Activated T-cell treated with anti-CD3 and anti-CD28 coated beads, Interleukin-2, amount 50 U/mL, for 24 hours (primary cell): ENCODE measurements at regions not wholly inside any gene's neighbourhood (a gene's known extent, or its start where the extent isn't known, plus 50 kb on each side); places are given as distances from the start of the nearest gene placed in this dataset.
A peak's percentile ranks its signal among the peaks of the same experiment; 100 is the strongest.

Source experiments
- DNase-seq: peaks from one replicate; pipeline ENCODE4 v3.0.0-alpha.2; 2020
- H3K27ac Mint-ChIP-seq: 2 replicates; pipeline ENCODE4 v1.8.0; 2020; ENCODE audit warnings: mild to moderate bottlenecking, mixed read lengths
- H3K27me3 Mint-ChIP-seq: 2 replicates; pipeline ENCODE4 v1.8.0; 2020; ENCODE audit warnings: mixed read lengths
- H3K36me3 Mint-ChIP-seq: 2 replicates; pipeline ENCODE4 v1.8.0; 2020; ENCODE audit warnings: low read depth, mixed read lengths
- H3K4me1 Mint-ChIP-seq: 2 replicates; pipeline ENCODE4 v1.8.0; 2020; ENCODE audit warnings: low read depth, mixed read lengths
- H3K4me3 Mint-ChIP-seq: 2 replicates; pipeline ENCODE4 v1.8.0; 2020; ENCODE audit warnings: mild to moderate bottlenecking, moderate library complexity, mixed read lengths
- H3K9me3 Mint-ChIP-seq: 2 replicates; pipeline ENCODE4 v1.8.0; 2020; ENCODE audit warnings: mixed read lengths

GRCh38 chr2:39508198-39508597 lies 71.1 kb upstream of the MAP4K3 start:
- Mint-ChIP-seq H3K4me1 (peaks cover 22% of the 10 kb centered on the region), H3K4me3 (no peak overlapping the region), H3K9me3 (no peaks in the 10 kb centered on the region), H3K27me3 (peaks cover 6% of the 10 kb centered on the region), H3K36me3 (no peaks in the 10 kb centered on the region), H3K27ac (no peak overlapping the region)
- DNase-seq, result no peak

DNA sequence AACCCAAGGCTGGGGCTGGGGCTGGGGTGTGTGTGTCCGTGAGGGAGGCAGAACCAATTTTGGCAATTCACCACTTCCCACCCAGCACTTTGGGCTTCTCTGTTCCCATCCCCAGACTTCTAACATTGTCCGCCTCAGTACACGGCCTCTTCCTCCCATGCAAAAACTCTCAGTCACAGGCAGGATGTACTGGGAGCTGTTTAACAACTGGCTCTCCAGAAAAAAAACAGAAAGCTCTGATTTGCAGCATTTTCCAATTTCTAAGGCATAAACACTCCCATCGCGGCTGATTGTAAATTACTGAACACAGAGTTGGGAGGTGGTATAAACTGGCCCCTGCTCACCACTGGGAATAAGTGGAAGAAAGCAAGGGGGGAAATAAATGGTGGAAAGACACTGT lies 73.1 kb upstream of the MAP4K3 start:
- peaks cover 41% of the 10 kb centered on the region for H3K4me1 Mint-ChIP-seq
- no peaks in the 10 kb centered on the region for H3K9me3 Mint-ChIP-seq
- DNase-seq, result no peak
- no peak overlapping the region for H3K4me3 Mint-ChIP-seq
- no peaks in the 10 kb centered on the region for H3K36me3 Mint-ChIP-seq
- H3K27ac Mint-ChIP-seq, result no peak overlapping the region
- H3K27me3 Mint-ChIP-seq, result peaks cover 2% of the 10 kb centered on the region

GRCh38 chr2:39511219-39511604 lies 74.1 kb upstream of the MAP4K3 start:
- Mint-ChIP-seq H3K4me1 (peaks cover 44% of the 10 kb centered on the region), H3K27ac (no peak overlapping the region)

GRCh38 chr2:39511605-39512433 lies 74.7 kb upstream of the MAP4K3 start:
- DNase-seq, result no peak
- Mint-ChIP-seq H3K9me3 (no peaks in the 10 kb centered on the region), H3K4me1 (peaks cover 46% of the 10 kb centered on the region), H3K36me3 (no peaks in the 10 kb centered on the region), H3K27ac (peak overlapping the region; percentile 86), H3K27me3 (no peaks in the 10 kb centered on the region), H3K4me3 (peak overlapping the region; percentile 53)

More at GRCh38 chr2:39511219-39511604, 74.1 kb upstream of the MAP4K3 start:
- no peaks in the 10 kb centered on the region for H3K36me3 Mint-ChIP-seq
- no peak for DNase-seq
- H3K9me3 Mint-ChIP-seq, result no peaks in the 10 kb centered on the region
- no peak overlapping the region for H3K4me3 Mint-ChIP-seq
- H3K27me3 Mint-ChIP-seq, result no peaks in the 10 kb centered on the region

DNA sequence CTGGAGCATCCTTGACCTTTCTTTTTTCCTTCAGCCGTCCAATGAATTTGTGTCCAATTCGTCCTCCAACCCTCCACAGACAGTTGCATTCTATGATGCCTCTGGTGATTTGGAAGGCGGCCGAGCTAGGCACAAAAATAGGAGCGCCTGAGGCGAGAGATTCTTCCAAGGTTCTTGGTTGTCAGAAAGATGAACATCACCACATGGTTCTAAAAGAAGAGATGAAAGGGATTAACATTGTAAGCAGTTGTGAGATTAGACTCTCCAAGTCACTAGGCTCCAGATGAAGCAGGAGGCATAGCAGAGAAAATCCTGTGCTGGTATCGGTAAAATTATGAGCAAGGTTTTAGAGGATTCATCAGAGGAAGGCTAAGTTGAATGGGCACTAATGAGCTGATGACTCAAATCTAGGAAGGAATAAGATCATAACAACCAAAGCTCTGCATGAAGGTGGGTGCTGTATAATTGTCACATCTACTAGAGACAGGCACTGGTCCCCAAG lies 75.4 kb upstream of the MAP4K3 start:
- peaks cover 47% of the 10 kb centered on the region for H3K4me1 Mint-ChIP-seq
- H3K36me3 Mint-ChIP-seq, result no peaks in the 10 kb centered on the region
- no peaks in the 10 kb centered on the region for H3K27me3 Mint-ChIP-seq
- peak overlapping the region; percentile 53 for H3K4me3 Mint-ChIP-seq
- no peak for DNase-seq
- peak overlapping the region; percentile 86 for H3K27ac Mint-ChIP-seq
- no peaks in the 10 kb centered on the region for H3K9me3 Mint-ChIP-seq

- Mint-ChIP-seq H3K27ac (peak overlapping the region; percentile 86), H3K4me3 (peak overlapping the region; percentile 53), H3K4me1 (peaks cover 47% of the 10 kb centered on the region), H3K9me3 (no peaks in the 10 kb centered on the region), H3K27me3 (no peaks in the 10 kb centered on the region), H3K36me3 (no peaks in the 10 kb centered on the region)
- no peak for DNase-seq
Measured at GRCh38 chr2:39512941-39513340, 75.9 kb upstream of the MAP4K3 start.

DNA sequence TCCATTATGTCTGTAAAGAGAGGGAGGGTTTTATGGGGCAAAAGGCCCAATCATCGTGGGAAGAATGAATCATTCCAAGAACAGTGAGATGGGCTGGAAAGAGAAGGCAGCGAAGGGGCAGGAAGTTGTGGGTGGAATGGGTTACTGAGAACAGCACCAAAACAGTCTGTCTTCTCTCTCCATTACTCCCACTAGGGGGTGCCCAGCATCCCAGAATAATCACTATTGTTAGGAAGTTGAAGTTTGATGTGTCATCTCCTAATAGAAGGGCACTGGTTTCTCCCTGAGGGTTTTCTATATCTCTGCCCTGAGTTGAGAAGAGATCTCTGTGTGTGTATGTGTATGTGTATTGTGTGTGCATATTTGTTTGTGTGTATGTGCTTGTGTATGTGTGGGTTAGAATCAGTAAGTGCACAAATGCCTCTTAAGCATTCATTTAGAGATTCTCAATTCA lies 76.6 kb upstream of the MAP4K3 start:
- Mint-ChIP-seq H3K4me3 (peak overlapping the region; percentile 53), H3K4me1 (peaks cover 47% of the 10 kb centered on the region)
- DNase-seq, result peak; percentile 67

GRCh38 chr2:39514825-39515224 lies 77.7 kb upstream of the MAP4K3 start:
- Mint-ChIP-seq H3K9me3 (no peaks in the 10 kb centered on the region), H3K27ac (no peak overlapping the region), H3K4me3 (no peak overlapping the region), H3K27me3 (no peaks in the 10 kb centered on the region), H3K4me1 (peaks cover 47% of the 10 kb centered on the region), H3K36me3 (no peaks in the 10 kb centered on the region)
- no peak for DNase-seq

More for the DNA sequence above, 76.6 kb upstream of the MAP4K3 start:
- no peaks in the 10 kb centered on the region for H3K36me3 Mint-ChIP-seq
- peak overlapping the region; percentile 86 for H3K27ac Mint-ChIP-seq
- H3K9me3 Mint-ChIP-seq, result no peaks in the 10 kb centered on the region
- H3K27me3 Mint-ChIP-seq, result no peaks in the 10 kb centered on the region

DNA sequence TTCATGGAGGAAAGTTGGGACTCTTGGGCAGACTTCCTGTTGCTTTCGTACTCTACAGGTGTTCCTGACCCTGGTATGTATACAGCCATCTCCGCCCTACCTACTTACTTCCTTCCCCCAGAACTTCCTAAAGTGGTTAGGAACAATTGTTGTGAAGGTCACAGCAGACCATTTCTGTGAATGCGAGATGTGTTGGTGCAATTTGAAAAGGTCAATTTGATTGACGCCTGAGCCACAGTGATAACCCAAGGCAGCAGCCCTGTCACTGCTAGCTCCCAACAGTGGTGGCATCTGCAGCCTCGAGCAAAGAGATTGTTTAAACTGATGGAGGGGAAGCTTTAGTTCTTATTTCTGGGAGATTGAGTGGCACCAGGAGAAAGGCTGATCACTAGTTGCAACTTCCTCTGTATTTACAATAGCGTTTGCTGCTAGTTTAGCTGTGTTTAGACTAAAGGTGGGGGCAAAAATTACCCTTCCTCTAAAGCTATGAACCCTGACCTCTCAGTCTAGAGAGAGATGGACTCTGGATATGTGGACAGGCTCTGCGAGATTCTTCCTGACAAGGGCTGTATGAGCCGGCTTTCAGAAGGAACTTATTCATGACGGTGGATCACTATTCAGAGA lies 78.3 kb upstream of the MAP4K3 start:
- Mint-ChIP-seq H3K36me3 (no peaks in the 10 kb centered on the region), H3K4me3 (no peak overlapping the region), H3K27ac (no peak overlapping the region), H3K27me3 (no peaks in the 10 kb centered on the region), H3K9me3 (no peaks in the 10 kb centered on the region), H3K4me1 (peaks cover 47% of the 10 kb centered on the region)
- no peak for DNase-seq

DNA sequence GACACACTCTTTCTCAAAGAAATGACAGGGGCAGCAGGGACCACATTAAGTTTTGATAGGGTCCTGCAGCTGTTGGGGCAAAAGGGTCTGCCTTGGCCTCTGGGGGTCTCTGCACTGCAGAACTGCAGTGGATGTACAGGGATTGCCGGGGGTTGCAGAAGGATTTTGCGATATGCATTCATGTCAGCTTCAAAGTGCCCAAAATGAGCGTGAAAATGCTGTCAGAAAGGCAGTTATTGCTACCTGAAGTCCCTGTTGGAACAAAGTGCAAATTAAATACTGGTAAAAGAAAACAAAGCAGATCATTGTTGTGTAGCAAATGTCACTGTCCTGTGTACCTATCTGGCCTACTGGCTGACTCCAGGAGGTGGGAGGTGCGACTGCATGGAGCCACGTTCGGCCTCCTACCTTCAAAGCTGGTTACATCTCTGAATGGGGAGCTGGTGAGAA lies 78.8 kb upstream of the MAP4K3 start:
- Mint-ChIP-seq H3K27me3 (no peaks in the 10 kb centered on the region), H3K36me3 (peaks cover under 1% of the 10 kb centered on the region), H3K4me1 (peaks cover 47% of the 10 kb centered on the region), H3K27ac (no peak overlapping the region), H3K4me3 (no peak overlapping the region), H3K9me3 (peaks cover 1% of the 10 kb centered on the region)
- no peak for DNase-seq

DNA sequence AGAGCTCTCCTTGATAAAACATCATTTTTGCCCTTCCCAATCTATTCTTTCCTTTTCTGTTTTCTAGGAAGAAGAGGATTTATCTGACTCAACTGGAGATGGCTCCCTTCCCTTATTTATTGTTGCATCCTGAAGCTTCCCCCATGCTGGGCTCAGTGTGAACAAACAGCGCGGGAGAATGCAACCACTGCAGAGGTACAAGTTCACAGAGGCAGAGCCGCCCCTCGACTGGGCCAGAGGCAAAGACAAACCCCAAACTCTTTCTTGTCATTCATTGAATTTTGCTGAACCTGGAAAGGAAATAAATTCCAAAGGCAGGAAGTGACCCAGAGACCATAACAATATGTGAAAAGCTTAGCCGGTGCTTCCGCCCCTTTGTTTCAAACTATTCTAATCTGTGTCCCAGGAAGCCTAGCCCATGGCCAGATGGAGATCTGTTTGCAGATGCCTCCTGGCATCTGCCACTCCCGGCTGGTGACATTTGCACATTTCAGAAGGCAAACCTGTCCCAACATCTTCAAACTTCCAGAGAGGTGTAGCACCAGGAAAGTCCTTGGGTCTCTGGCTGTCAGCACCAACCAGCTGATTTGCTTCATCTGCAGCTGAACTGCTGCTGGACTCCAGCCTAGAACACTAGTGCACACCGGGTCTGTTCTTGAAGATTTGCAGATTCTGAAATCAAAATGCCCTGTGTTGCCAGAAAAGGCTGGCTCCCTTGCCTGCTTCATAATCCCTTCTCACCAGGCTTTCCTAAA lies 79.4 kb upstream of the MAP4K3 start:
- Mint-ChIP-seq H3K27ac (no peak overlapping the region), H3K27me3 (no peaks in the 10 kb centered on the region), H3K36me3 (peaks cover 5% of the 10 kb centered on the region), H3K4me1 (peaks cover 42% of the 10 kb centered on the region), H3K4me3 (no peak overlapping the region), H3K9me3 (peaks cover 7% of the 10 kb centered on the region)
- DNase-seq, result no peak

- H3K36me3 Mint-ChIP-seq, result peaks cover 5% of the 10 kb centered on the region
- no peak overlapping the region for H3K27ac Mint-ChIP-seq
- no peak overlapping the region for H3K4me3 Mint-ChIP-seq
- H3K9me3 Mint-ChIP-seq, result peaks cover 7% of the 10 kb centered on the region
- DNase-seq, result no peak
- H3K4me1 Mint-ChIP-seq, result peaks cover 37% of the 10 kb centered on the region
- H3K27me3 Mint-ChIP-seq, result no peaks in the 10 kb centered on the region
Measured at GRCh38 chr2:39517102-39517436, 80.0 kb upstream of the MAP4K3 start.

DNA sequence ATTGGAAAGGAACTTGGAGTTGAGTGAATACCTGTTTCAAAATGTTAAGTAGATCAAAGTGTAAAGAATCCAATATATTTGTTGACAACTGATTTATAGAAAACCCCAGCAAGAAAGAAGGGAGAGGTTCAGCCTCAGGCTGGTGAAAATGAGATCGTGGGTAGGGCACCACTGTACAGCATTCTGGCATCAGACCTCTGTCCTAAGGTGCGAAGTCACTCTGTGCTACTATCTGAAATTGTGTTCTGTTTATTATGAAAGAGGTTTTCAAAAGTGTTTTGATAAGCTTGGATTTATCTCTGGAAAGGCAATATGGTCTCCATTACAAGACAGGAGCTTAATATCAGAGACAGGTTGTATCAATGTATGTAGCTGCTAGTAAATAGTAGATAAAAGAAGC lies 80.5 kb upstream of the MAP4K3 start:
- DNase-seq, result no peak
- H3K27ac Mint-ChIP-seq, result no peak overlapping the region
- H3K27me3 Mint-ChIP-seq, result no peaks in the 10 kb centered on the region
- H3K9me3 Mint-ChIP-seq, result peaks cover 12% of the 10 kb centered on the region
- H3K36me3 Mint-ChIP-seq, result peaks cover 5% of the 10 kb centered on the region
- H3K4me1 Mint-ChIP-seq, result peaks cover 31% of the 10 kb centered on the region
- H3K4me3 Mint-ChIP-seq, result no peak overlapping the region

GRCh38 chr2:39519886-39520285 lies 82.8 kb upstream of the MAP4K3 start:
- DNase-seq, result no peak
- H3K27me3 Mint-ChIP-seq, result no peaks in the 10 kb centered on the region
- H3K4me1 Mint-ChIP-seq, result peaks cover 8% of the 10 kb centered on the region
- H3K27ac Mint-ChIP-seq, result no peak overlapping the region
- peaks cover 13% of the 10 kb centered on the region for H3K9me3 Mint-ChIP-seq
- peaks cover 5% of the 10 kb centered on the region for H3K36me3 Mint-ChIP-seq
- H3K4me3 Mint-ChIP-seq, result no peak overlapping the region
